A549 (cell line): ENCODE measurements at regions not wholly inside any gene's neighbourhood (a gene's known extent, or its start where the extent isn't known, plus 50 kb on each side); places are given as distances from the start of the nearest gene placed in this dataset.

Experiments
- CBX2 ChIP-seq: fragments of 200-600 bp; sonication (generic); IDR thresholded peaks from 2 replicates; pipeline ENCODE4 v1.6.1; 2016; ENCODE audit warnings: low read depth, mild to moderate bottlenecking, borderline replicate concordance
- ESRRA ChIP-seq: fragments of 150-350 bp; IDR thresholded peaks from 2 replicates; pipeline ENCODE4 v1.6.1; 2014; ENCODE audit warnings: mild to moderate bottlenecking, low read length, borderline replicate concordance
- MYC ChIP-seq: IDR thresholded peaks from 2 replicates; pipeline ENCODE4 v1.6.1; 2012; ENCODE audit warnings: mild to moderate bottlenecking, inconsistent platforms, low read length, improper control_type of control experiment, borderline replicate concordance
- NFE2L2 ChIP-seq: fragments of 150-350 bp; conservative IDR thresholded peaks from 2 replicates; pipeline ENCODE4 v1.6.1; 2014; ENCODE audit warnings: low read length
- NR3C1 ChIP-seq: fragments of >200 bp; sonication (Bioruptor Twin); formaldehyde crosslinking; IDR thresholded peaks from 3 replicates; pipeline ENCODE4 v1.6.1; 2017
- POLR2A ChIP-seq: IDR thresholded peaks from 2 replicates; pipeline ENCODE4 v1.6.1; 2012; ENCODE audit warnings: mild to moderate bottlenecking, low read length
- POLR2AphosphoS2 ChIP-seq: conservative IDR thresholded peaks from 2 replicates; pipeline ENCODE4 v1.6.1; 2012; ENCODE audit warnings: low read length, improper control_type of control experiment, inconsistent platforms
- RAD21 ChIP-seq, 2 experiments: fragments of >200 bp in 1 of 2; sonication (Bioruptor Twin) in 1 of 2; formaldehyde crosslinking in 1 of 2; IDR thresholded peaks in 1 of 2; conservative IDR thresholded peaks in 1 of 2; 2 replicates in 1 of 2; 3 replicates in 1 of 2; pipeline ENCODE4 v1.6.1; 2012 to 2018; ENCODE audit warnings: inconsistent platforms in 1 of 2
- ZC3H11A ChIP-seq: fragments of 450-650 bp; IDR thresholded peaks from 2 replicates; pipeline ENCODE4 v1.6.1; 2014; ENCODE audit warnings: antibody characterized with exemption, mild to moderate bottlenecking
- TF ChIP-seq, protein P1 (sequence below): fragments of >200 bp; sonication (Bioruptor Twin); formaldehyde crosslinking; IDR thresholded peaks from 3 replicates; pipeline ENCODE4 v1.5.1; 2016
- TF ChIP-seq, protein P2 (sequence below): fragments of 450-650 bp; IDR thresholded peaks from 2 replicates; pipeline ENCODE4 v1.6.1; 2014; ENCODE audit warnings: antibody characterized with exemption
- TF ChIP-seq, protein P3 (sequence below): fragments of >200 bp; sonication (Bioruptor Twin); formaldehyde crosslinking; IDR thresholded peaks from 3 replicates; pipeline ENCODE4 v1.6.1; 2016
- TF ChIP-seq, protein P4 (sequence below): fragments of 250-450 bp; sonication (Bioruptor Pico); IDR thresholded peaks from 2 replicates; pipeline ENCODE4 v1.5.0; 2021; ENCODE audit warnings: mild to moderate bottlenecking, moderate library complexity, borderline replicate concordance

DNA sequence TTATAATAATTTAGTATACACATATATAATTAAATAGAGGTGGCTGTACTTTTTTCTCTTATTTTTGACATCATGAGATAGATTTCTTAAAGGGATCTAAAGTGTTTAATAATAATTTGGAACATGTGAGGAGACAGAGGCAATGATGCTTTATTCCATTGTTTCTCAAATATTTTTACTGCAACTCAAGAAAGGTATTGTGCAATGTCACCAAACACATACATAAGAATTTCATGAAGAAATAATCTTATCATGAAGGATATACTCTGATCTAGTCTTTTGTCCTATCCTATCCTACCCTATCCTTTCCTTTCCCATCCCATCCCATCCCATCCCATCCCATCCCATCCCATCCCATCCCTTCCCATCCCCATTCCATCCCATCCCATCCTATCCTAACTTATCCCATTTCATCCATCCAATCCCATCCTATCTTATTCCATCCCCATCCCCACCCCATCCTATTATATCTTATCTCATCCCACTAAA lies 232.1 kb upstream of the SMIM21 start:
- TF ChIP-seq, protein P1, sequence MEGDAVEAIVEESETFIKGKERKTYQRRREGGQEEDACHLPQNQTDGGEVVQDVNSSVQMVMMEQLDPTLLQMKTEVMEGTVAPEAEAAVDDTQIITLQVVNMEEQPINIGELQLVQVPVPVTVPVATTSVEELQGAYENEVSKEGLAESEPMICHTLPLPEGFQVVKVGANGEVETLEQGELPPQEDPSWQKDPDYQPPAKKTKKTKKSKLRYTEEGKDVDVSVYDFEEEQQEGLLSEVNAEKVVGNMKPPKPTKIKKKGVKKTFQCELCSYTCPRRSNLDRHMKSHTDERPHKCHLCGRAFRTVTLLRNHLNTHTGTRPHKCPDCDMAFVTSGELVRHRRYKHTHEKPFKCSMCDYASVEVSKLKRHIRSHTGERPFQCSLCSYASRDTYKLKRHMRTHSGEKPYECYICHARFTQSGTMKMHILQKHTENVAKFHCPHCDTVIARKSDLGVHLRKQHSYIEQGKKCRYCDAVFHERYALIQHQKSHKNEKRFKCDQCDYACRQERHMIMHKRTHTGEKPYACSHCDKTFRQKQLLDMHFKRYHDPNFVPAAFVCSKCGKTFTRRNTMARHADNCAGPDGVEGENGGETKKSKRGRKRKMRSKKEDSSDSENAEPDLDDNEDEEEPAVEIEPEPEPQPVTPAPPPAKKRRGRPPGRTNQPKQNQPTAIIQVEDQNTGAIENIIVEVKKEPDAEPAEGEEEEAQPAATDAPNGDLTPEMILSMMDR: no peak
- TF ChIP-seq POLR2AphosphoS2 (no peak), RAD21 (conservative IDR thresholded peaks at IDR 0.05 in 1 of 2, IDR thresholded peaks at IDR 0.05 in 1 of 2) (no peak), POLR2A (no peak), CBX2 (no peak), ESRRA (no peak), NR3C1 (no peak), NFE2L2 (no peak), ZC3H11A (no peak), MYC (no peak)
- TF ChIP-seq, protein P2, sequence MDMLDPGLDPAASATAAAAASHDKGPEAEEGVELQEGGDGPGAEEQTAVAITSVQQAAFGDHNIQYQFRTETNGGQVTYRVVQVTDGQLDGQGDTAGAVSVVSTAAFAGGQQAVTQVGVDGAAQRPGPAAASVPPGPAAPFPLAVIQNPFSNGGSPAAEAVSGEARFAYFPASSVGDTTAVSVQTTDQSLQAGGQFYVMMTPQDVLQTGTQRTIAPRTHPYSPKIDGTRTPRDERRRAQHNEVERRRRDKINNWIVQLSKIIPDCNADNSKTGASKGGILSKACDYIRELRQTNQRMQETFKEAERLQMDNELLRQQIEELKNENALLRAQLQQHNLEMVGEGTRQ: no peak
- TF ChIP-seq, protein P3, sequence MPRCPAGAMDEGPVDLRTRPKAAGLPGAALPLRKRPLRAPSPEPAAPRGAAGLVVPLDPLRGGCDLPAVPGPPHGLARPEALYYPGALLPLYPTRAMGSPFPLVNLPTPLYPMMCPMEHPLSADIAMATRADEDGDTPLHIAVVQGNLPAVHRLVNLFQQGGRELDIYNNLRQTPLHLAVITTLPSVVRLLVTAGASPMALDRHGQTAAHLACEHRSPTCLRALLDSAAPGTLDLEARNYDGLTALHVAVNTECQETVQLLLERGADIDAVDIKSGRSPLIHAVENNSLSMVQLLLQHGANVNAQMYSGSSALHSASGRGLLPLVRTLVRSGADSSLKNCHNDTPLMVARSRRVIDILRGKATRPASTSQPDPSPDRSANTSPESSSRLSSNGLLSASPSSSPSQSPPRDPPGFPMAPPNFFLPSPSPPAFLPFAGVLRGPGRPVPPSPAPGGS: no peak
- TF ChIP-seq, protein P4, sequence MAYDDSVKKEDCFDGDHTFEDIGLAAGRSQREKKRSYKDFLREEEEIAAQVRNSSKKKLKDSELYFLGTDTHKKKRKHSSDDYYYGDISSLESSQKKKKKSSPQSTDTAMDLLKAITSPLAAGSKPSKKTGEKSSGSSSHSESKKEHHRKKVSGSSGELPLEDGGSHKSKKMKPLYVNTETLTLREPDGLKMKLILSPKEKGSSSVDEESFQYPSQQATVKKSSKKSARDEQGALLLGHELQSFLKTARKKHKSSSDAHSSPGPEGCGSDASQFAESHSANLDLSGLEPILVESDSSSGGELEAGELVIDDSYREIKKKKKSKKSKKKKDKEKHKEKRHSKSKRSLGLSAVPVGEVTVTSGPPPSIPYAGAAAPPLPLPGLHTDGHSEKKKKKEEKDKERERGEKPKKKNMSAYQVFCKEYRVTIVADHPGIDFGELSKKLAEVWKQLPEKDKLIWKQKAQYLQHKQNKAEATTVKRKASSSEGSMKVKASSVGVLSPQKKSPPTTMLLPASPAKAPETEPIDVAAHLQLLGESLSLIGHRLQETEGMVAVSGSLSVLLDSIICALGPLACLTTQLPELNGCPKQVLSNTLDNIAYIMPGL (CRISPR knock-in tag): no peak
